HG03378 (cell line): ENCODE measurements at regions not wholly inside any gene's neighbourhood (a gene's known extent, or its start where the extent isn't known, plus 50 kb on each side); places are given as distances from the start of the nearest gene placed in this dataset.
"Not testable (repeated sequence)": the region's sequence is repeated elsewhere in the genome, so short reads cannot be mapped to it uniquely, and the experiment has no call there.

Experiments
- ATAC-seq: cut with Tn5 transposase; IDR thresholded peaks from one replicate; pipeline ENCODE4 v1.9.1; 2021; ENCODE audit warnings: mild to moderate bottlenecking, moderate library complexity; ENCODE audit not compliant: unreplicated experiment

GRCh38 chr3:99322551-99322950 is 315.8 kb upstream of the COL8A1 start:
- ATAC-seq = no peak

- no peak for ATAC-seq
These were observed 317.1 kb upstream of the COL8A1 start for GRCh38 chr3:99321261-99321660.

GRCh38 chr3:99319961-99320360 is 318.4 kb upstream of the COL8A1 start:
- no peak for ATAC-seq

- ATAC-seq = no peak
These were observed 318.9 kb upstream of the COL8A1 start for GRCh38 chr3:99319450-99319849.

GRCh38 chr3:99317201-99317600 is 321.2 kb upstream of the COL8A1 start:
- no peak for ATAC-seq

GRCh38 chr3:99315896-99316295 is 322.5 kb upstream of the COL8A1 start:
- ATAC-seq = no peak

- no peak for ATAC-seq
These were observed 324.9 kb upstream of the COL8A1 start for GRCh38 chr3:99313485-99313884.

GRCh38 chr3:99298661-99299060 is 339.7 kb upstream of the COL8A1 start:
- no peak for ATAC-seq

GRCh38 chr3:99295836-99296235 is 342.6 kb upstream of the COL8A1 start:
- ATAC-seq = no peak

GRCh38 chr3:99294092-99294491 is 344.3 kb upstream of the COL8A1 start:
- ATAC-seq = not testable (repeated sequence)

GRCh38 chr3:99287876-99288275 is 350.5 kb upstream of the COL8A1 start:
- no peak for ATAC-seq

- ATAC-seq = no peak
These were observed 352.0 kb upstream of the COL8A1 start for GRCh38 chr3:99286266-99286845.

- ATAC-seq = no peak
These were observed 368.3 kb upstream of the DCBLD2 start for GRCh38 chr3:99269606-99270351.

- no peak for ATAC-seq
These were observed 355.3 kb upstream of the DCBLD2 start for GRCh38 chr3:99256788-99257187.

GRCh38 chr3:99253963-99254355 is 352.5 kb upstream of the DCBLD2 start:
- no peak for ATAC-seq

GRCh38 chr3:99250821-99251355 is 349.4 kb upstream of the DCBLD2 start:
- ATAC-seq = no peak

- no peak for ATAC-seq
These were observed 348.8 kb upstream of the DCBLD2 start for GRCh38 chr3:99250272-99250671.

- no peak for ATAC-seq
These were observed 348.1 kb upstream of the DCBLD2 start for GRCh38 chr3:99249627-99250026.

GRCh38 chr3:99248913-99249312 is 347.4 kb upstream of the DCBLD2 start:
- ATAC-seq = no peak

GRCh38 chr3:99248130-99248529 is 346.6 kb upstream of the DCBLD2 start:
- ATAC-seq = no peak

- no peak for ATAC-seq
These were observed 344.6 kb upstream of the DCBLD2 start for GRCh38 chr3:99246010-99246654.

GRCh38 chr3:99242271-99242670 is 340.8 kb upstream of the DCBLD2 start:
- no peak for ATAC-seq
